MCF 10A (cell line): ENCODE measurements at regions not wholly inside any gene's neighbourhood (a gene's known extent, or its start where the extent isn't known, plus 50 kb on each side); places are given as distances from the start of the nearest gene placed in this dataset.

ENCODE experiments used
- BruUV-seq: library from RNA; stranded (reverse); fragments of 400-500 nt; replicated peaks from 2 replicates; lab custom pipeline; 2021; lab: Mats Ljungman, UMichigan
- CTCF ChIA-PET: fragments of 300-600 bp; sonication (Branson Sonifier 250); formaldehyde crosslinking; extraction: SDS; loops from one replicate; lab custom pipeline; 2021; ENCODE audit warnings: antibody characterized with exemption, inconsistent platforms; lab: Yijun Ruan, JAX
- POLR2A ChIA-PET: fragments of 300-600, 350-650 bp; sonication (Branson Sonifier 250); formaldehyde crosslinking; extraction: SDS; loops from one replicate; lab custom pipeline; 2020; ENCODE audit warnings: antibody characterized with exemption, inconsistent platforms; lab: Yijun Ruan, JAX
- DNase-seq: peaks from one replicate; pipeline ENCODE4 v3.0.0-alpha.2; 2018; ENCODE audit not compliant: unreplicated experiment
- H3K27ac Mint-ChIP-seq: one replicate; pipeline ENCODE4 v1.8.0; 2022; ENCODE audit warnings: mild to moderate bottlenecking, low read depth, mixed read lengths; ENCODE audit not compliant: unreplicated experiment
- H3K27me3 Mint-ChIP-seq: one replicate; pipeline ENCODE4 v1.8.0; 2022; ENCODE audit warnings: mixed read lengths; ENCODE audit not compliant: insufficient read depth, unreplicated experiment
- H3K36me3 Mint-ChIP-seq: one replicate; pipeline ENCODE4 v1.8.0; 2022; ENCODE audit warnings: mild to moderate bottlenecking, moderate library complexity, mixed read lengths; ENCODE audit not compliant: insufficient read depth, unreplicated experiment
- H3K4me1 Mint-ChIP-seq: one replicate; pipeline ENCODE4 v1.8.0; 2022; ENCODE audit warnings: mixed read lengths; ENCODE audit not compliant: insufficient read depth, unreplicated experiment
- H3K4me3 Mint-ChIP-seq: one replicate; pipeline ENCODE4 v1.8.0; 2022; ENCODE audit warnings: mild to moderate bottlenecking, moderate library complexity, mixed read lengths; ENCODE audit not compliant: unreplicated experiment
- H3K9me3 Mint-ChIP-seq: one replicate; pipeline ENCODE4 v1.8.0; 2022; ENCODE audit warnings: mixed read lengths; ENCODE audit not compliant: unreplicated experiment
- intact Hi-C: fragments of 100-400 bp; cut with micrococcal nuclease; formaldehyde crosslinking; loops from 2 replicates; pipeline ENCODE4 v1.14.1; 2022
- TF ChIP-seq, protein P1 (sequence below): fragments of 200-600 bp; IDR thresholded peaks from one replicate; pipeline ENCODE4 v1.8.0; 2022; ENCODE audit warnings: antibody characterized with exemption, mild to moderate bottlenecking; ENCODE audit not compliant: unreplicated experiment

DNA sequence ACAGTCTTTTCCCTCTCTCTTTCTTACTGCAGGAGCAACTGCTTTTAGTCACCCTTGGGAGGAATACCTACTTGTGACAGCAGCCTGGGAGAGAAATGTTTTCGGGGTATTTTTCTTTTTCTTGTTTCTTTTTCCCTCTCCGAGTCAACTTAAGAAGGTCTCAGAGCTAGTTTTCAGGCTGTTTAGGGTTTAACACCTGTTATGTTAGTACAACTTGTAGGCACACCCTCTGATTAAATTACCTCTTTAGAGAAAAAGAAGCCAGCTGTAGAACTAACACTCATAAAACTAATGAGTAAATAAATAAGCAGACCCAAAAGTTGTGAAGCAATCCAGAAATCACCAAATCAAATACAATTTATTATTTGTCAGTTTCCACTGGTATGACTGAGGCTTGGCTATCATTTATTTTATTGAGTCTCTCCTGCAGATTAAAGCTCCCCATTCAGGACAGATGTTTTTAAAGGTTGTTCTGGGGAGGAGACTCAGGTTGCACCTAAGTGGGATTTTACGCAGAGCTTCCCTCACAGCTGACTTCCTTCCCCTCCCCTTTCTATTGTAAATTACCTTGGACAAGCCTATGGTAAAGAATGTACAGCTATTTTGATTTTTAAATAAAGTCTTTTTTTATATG lies 112.5 kb downstream of the FOXB1 start:
- H3K27me3 Mint-ChIP-seq, result no peaks in the 10 kb centered on the region
- ChIA-PET POLR2A (interaction anchor here (0.6 to 2.5 kb wide), 7 partner anchors 11 to 428 kb away, joined by 3 to 11 read pairs (median 4); no protein-coding TSS in a partner anchor), CTCF (interaction anchor here (0.6 to 2.7 kb wide), 5 partner anchors 11 to 356 kb away, joined by 3 to 9 read pairs (median 3); no protein-coding TSS in a partner anchor)
- no peaks in the 10 kb centered on the region for H3K36me3 Mint-ChIP-seq
- intact Hi-C loops, result no loop called here
- no TSS peak for BruUV-seq
- peak overlapping the region; percentile 42 for H3K27ac Mint-ChIP-seq
- DNase-seq, result no peak
- TF ChIP-seq, protein P1, sequence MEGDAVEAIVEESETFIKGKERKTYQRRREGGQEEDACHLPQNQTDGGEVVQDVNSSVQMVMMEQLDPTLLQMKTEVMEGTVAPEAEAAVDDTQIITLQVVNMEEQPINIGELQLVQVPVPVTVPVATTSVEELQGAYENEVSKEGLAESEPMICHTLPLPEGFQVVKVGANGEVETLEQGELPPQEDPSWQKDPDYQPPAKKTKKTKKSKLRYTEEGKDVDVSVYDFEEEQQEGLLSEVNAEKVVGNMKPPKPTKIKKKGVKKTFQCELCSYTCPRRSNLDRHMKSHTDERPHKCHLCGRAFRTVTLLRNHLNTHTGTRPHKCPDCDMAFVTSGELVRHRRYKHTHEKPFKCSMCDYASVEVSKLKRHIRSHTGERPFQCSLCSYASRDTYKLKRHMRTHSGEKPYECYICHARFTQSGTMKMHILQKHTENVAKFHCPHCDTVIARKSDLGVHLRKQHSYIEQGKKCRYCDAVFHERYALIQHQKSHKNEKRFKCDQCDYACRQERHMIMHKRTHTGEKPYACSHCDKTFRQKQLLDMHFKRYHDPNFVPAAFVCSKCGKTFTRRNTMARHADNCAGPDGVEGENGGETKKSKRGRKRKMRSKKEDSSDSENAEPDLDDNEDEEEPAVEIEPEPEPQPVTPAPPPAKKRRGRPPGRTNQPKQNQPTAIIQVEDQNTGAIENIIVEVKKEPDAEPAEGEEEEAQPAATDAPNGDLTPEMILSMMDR, result no peak
- H3K4me3 Mint-ChIP-seq, result no peak overlapping the region
- H3K9me3 Mint-ChIP-seq, result no peaks in the 10 kb centered on the region
- H3K4me1 Mint-ChIP-seq, result peaks cover 27% of the 10 kb centered on the region

DNA sequence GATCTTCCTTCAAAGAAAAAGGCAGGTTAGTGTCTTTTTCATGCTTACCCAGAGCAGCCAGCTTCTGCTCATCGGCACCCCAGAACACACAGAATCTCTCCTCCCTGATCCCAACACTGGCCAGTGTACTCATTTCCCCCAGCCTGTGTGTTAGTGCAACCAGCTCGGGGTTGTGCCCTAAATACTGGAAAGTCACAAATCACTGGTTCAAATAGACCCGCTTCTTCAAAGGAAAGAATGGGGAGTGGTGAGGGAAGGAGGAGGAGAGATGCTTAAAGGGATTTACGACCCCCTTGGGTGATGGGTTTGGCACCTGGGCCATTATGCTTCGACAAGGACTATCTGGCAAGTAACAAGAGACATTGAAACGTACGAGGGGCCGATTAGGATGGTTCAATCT lies 114.0 kb downstream of the FOXB1 start:
- intact Hi-C loops, result no loop called here
- H3K4me3 Mint-ChIP-seq, result no peak overlapping the region
- peaks cover 27% of the 10 kb centered on the region for H3K4me1 Mint-ChIP-seq
- TF ChIP-seq, protein P1, result no peak
- ChIA-PET CTCF (interaction anchor here (2.7 kb wide), 1 partner anchor 9 kb away, joined by 9 read pairs; no protein-coding TSS in a partner anchor), POLR2A (no interaction called here)
- no peaks in the 10 kb centered on the region for H3K27me3 Mint-ChIP-seq
- H3K36me3 Mint-ChIP-seq, result no peaks in the 10 kb centered on the region
- H3K27ac Mint-ChIP-seq, result no peak overlapping the region
- H3K9me3 Mint-ChIP-seq, result no peaks in the 10 kb centered on the region
- BruUV-seq, result no TSS peak
- DNase-seq, result no peak

DNA sequence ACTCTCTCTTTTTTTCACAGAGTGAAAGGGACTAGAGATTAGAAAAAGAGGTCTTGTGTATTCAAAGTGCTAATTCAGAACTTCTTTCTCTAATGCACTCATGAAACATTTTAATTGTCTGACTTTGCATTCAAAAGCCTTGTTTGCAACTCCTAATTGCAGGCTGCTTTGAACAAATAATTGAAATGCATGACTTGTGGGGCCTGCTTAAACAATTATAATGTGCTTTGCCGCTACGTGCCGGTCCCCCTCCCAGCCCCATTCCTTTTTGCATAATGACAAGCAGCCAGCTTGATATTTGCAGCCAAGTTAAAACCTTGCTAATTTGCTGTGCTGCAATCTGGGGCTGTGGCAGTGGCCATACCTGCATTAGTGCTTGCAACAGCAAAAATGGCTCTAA lies 114.5 kb downstream of the FOXB1 start:
- H3K27me3 Mint-ChIP-seq, result no peaks in the 10 kb centered on the region
- no peak overlapping the region for H3K27ac Mint-ChIP-seq
- no peaks in the 10 kb centered on the region for H3K36me3 Mint-ChIP-seq
- no peak overlapping the region for H3K4me3 Mint-ChIP-seq
- BruUV-seq, result no TSS peak
- TF ChIP-seq, protein P1, result no peak
- ChIA-PET CTCF (interaction anchor here (2.3 kb wide), 1 partner anchor 201 kb away, joined by 9 read pairs; no protein-coding TSS in a partner anchor), POLR2A (interaction anchor here (1.2 kb wide), 1 partner anchor 11 kb away, joined by 3 read pairs; no protein-coding TSS in a partner anchor)
- H3K4me1 Mint-ChIP-seq, result peaks cover 27% of the 10 kb centered on the region
- no peaks in the 10 kb centered on the region for H3K9me3 Mint-ChIP-seq
- no peak for DNase-seq
- intact Hi-C loops, result no loop called here

DNA sequence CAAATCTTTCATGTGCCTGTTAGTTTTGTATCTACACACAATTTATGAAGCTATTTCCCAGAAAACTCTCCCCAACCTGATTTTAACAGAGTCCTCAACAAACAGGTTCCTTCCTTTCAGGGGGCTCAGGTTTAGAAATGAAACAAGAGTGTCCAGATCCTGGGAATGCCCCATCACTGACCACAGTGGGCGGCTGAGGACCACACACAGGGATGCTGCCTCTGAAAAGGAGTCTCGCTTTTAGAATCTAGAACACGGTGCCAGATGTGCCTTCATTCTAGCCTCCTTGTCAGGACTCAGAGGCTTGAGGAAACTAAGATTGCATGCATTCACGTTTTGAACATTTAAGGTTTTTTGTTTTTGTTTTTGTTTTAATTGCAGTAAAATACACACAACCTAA lies 115.0 kb downstream of the FOXB1 start:
- no peak for DNase-seq
- TF ChIP-seq, protein P1, result no peak
- intact Hi-C loops, result no loop called here
- H3K27me3 Mint-ChIP-seq, result no peaks in the 10 kb centered on the region
- no peak overlapping the region for H3K4me3 Mint-ChIP-seq
- H3K4me1 Mint-ChIP-seq, result peaks cover 26% of the 10 kb centered on the region
- no TSS peak for BruUV-seq
- H3K27ac Mint-ChIP-seq, result no peak overlapping the region
- no peaks in the 10 kb centered on the region for H3K36me3 Mint-ChIP-seq
- ChIA-PET POLR2A (interaction anchor here (1.2 kb wide), 1 partner anchor 10 kb away, joined by 3 read pairs; no protein-coding TSS in a partner anchor), CTCF (interaction anchor here (1.2 to 2.3 kb wide), 2 partner anchors 34 to 201 kb away, joined by 3 to 9 read pairs; no protein-coding TSS in a partner anchor)
- no peaks in the 10 kb centered on the region for H3K9me3 Mint-ChIP-seq
